ENCODE measurements at regions not wholly inside any gene's neighbourhood (a gene's known extent, or its start where the extent isn't known, plus 50 kb on each side); places are given as distances from the start of the nearest gene placed in this dataset.

GRCh38 chr3:14320219-14320618 is 82.2 kb upstream of the SLC6A6 start:
- no peak for TF ChIP-seq CTCF (conservative IDR thresholded peaks at IDR 0.05)
- TF ChIP-seq EZH2 (IDR thresholded peaks at IDR 0.05; ENCODE audit: low read depth): no peak
